NCI-H446 (cell line): ENCODE measurements at regions not wholly inside any gene's neighbourhood (a gene's known extent, or its start where the extent isn't known, plus 50 kb on each side); places are given as distances from the start of the nearest gene placed in this dataset.

Source experiments
- DNase-seq, 2 experiments: peaks; one replicate each; lab custom pipeline; 2025; lab: John Stamatoyannopoulos, UW

GRCh38 chr5:58069016-58069705 is 390.7 kb downstream of the PLK2 start:
- DNase-seq, result no peak

- DNase-seq, result no peak
These were observed 393.3 kb downstream of the PLK2 start for GRCh38 chr5:58066557-58066956.

GRCh38 chr5:58066076-58066475 is 393.8 kb downstream of the PLK2 start:
- no peak for DNase-seq

GRCh38 chr5:58064801-58065200 is 395.1 kb downstream of the PLK2 start:
- no peak for DNase-seq

GRCh38 chr5:58060996-58061395 is 398.9 kb downstream of the PLK2 start:
- DNase-seq, result no peak

- DNase-seq, result no peak
These were observed 402.6 kb downstream of the PLK2 start for GRCh38 chr5:58057324-58057723.

GRCh38 chr5:58056546-58056945 is 403.3 kb downstream of the PLK2 start:
- no peak for DNase-seq

- DNase-seq, result no peak
These were observed 405.9 kb downstream of the PLK2 start for GRCh38 chr5:58054018-58054417.

GRCh38 chr5:58048954-58049353 is 410.9 kb downstream of the PLK2 start:
- no peak for DNase-seq

GRCh38 chr5:58048185-58048925 is 411.5 kb downstream of the PLK2 start:
- DNase-seq, result no peak

- DNase-seq, result no peak
These were observed 413.5 kb downstream of the PLK2 start for GRCh38 chr5:58046371-58046770.

GRCh38 chr5:58044166-58044565 is 415.7 kb downstream of the PLK2 start:
- DNase-seq, result no peak

- no peak for DNase-seq
These were observed 416.6 kb downstream of the PLK2 start for GRCh38 chr5:58043032-58043945.

- DNase-seq, result no peak
These were observed 418.0 kb downstream of the PLK2 start for GRCh38 chr5:58041884-58042283.

- no peak for DNase-seq
These were observed 419.0 kb downstream of the PLK2 start for GRCh38 chr5:58040846-58041245.

GRCh38 chr5:58040044-58040443 is 419.8 kb downstream of the PLK2 start:
- no peak for DNase-seq

GRCh38 chr5:58037899-58038298 is 422.0 kb downstream of the PLK2 start:
- no peak for DNase-seq

GRCh38 chr5:58025809-58026208 is 434.1 kb downstream of the PLK2 start:
- DNase-seq, result no peak

- no peak for DNase-seq
These were observed 435.7 kb downstream of the PLK2 start for GRCh38 chr5:58024151-58024550.

GRCh38 chr5:58022055-58022454 is 437.8 kb downstream of the PLK2 start:
- no peak for DNase-seq

GRCh38 chr5:58021466-58021865 is 438.4 kb downstream of the PLK2 start:
- DNase-seq, result no peak

- DNase-seq, result no peak
These were observed 440.3 kb downstream of the PLK2 start for GRCh38 chr5:58019614-58020013.

GRCh38 chr5:58018016-58018415 is 441.9 kb downstream of the PLK2 start:
- DNase-seq, result no peak
